ENCODE measurements at regions not wholly inside any gene's neighbourhood (a gene's known extent, or its start where the extent isn't known, plus 50 kb on each side); places are given as distances from the start of the nearest gene placed in this dataset.
"Not testable (repeated sequence)": the region's sequence is repeated elsewhere in the genome, so short reads cannot be mapped to it uniquely, and the experiment has no call there.

DNA sequence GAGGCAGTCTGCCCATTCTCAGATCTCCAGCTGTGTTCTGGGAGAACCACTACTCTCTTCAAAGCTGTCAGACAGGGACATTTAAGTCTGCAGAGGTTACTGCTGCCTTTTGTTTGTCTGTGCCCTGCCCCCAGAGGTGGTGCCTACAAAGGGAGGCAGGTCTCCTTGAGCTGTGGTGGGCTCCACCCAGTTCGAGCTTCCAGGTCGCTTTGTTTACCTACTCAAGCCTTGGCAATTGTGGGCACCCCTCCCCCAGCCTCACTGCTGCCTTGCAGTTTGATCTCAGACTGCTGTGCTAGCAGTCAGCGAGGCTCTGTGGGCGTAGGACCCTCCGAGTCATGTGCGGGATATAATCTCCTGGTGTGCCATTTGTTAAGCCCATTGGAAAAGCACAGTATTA lies 640.9 kb upstream of the SYNCRIP start:
- not testable (repeated sequence) for TF ChIP-seq HDGF (IDR thresholded peaks at IDR 0.05; ENCODE audit: borderline replicate concordance); FOXM1 (IDR thresholded peaks at IDR 0.05; ENCODE audit: borderline replicate concordance); SP1 (IDR thresholded peaks at IDR 0.05); ELF4 (IDR thresholded peaks at IDR 0.05); FOXA1 (IDR thresholded peaks at IDR 0.05); FOXK2 (IDR thresholded peaks at IDR 0.05); PKNOX1 (IDR thresholded peaks at IDR 0.05); SUZ12 (IDR thresholded peaks at IDR 0.05); L3MBTL2 (conservative IDR thresholded peaks at IDR 0.05); ZNF384 (IDR thresholded peaks at IDR 0.05); BHLHE40 (IDR thresholded peaks at IDR 0.05; ENCODE audit: borderline replicate concordance); TARDBP (IDR thresholded peaks at IDR 0.05)

All from HEK293T (cell line).